ENCODE measurements at regions not wholly inside any gene's neighbourhood (a gene's known extent, or its start where the extent isn't known, plus 50 kb on each side); places are given as distances from the start of the nearest gene placed in this dataset.

DNA sequence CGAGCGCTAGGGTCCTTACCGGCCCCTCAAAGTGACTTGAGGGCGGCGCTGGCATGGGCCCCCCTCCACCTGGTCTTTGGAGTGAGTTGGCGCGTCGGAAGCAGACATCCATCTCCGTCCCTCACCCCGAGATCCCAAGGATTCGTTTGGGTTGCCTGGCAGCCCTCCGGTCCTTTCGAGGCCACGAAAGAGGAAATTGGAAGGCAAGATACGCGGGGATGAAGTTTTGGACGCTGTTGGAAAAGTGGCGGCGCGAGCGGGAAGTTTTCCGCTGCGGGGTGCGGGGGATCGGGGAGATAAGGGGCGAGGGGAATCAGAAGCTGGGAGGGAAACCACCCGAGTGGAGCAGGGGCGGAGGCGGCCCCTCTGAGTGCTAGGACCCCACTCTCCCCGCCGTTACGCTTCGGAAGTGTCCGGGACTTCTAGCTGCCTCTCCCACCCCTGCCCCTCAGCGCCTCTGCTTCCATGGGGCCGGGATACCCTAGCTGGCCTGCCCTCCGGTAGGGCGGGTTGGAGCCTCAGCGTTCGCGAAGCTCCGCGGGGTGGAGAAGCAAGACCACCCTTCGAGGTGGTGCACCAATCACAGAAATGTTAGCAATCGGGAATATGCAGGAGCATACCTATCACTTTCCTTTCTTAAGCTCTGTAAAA is 57.8 kb downstream of the FRMPD3 start:
- Histone ChIP-seq H3K27me3 (ENCODE audit: insufficient read depth, low read depth) (no peaks in the 10 kb centered on the region), H3K4me3 (IDR thresholded peaks at IDR 0.05; ENCODE audit: insufficient read depth, low read depth, low read length) (no peak overlapping the region)

GRCh38 chrX:107507744-107508117 is 58.3 kb downstream of the FRMPD3 start:
- Histone ChIP-seq H2AFZ (ENCODE audit: low read depth) (no peak overlapping the region), H3K36me3 (ENCODE audit: insufficient read depth) (no peaks in the 10 kb centered on the region), H3K9ac (no peak overlapping the region), H3K27ac (no peak overlapping the region), H3K4me2 (no peak overlapping the region), H4K20me1 (ENCODE audit: insufficient read depth) (no peaks in the 10 kb centered on the region), H3K79me2 (ENCODE audit: insufficient read depth, low read depth) (no peaks in the 10 kb centered on the region), H3K27me3 (ENCODE audit: insufficient read depth, low read depth) (no peaks in the 10 kb centered on the region), H3K4me3 (IDR thresholded peaks at IDR 0.05; ENCODE audit: insufficient read depth, low read depth, low read length) (no peak overlapping the region), H3K4me1 (ENCODE audit: low read depth, poor library complexity, severe bottlenecking) (no peaks in the 10 kb centered on the region)
- TF ChIP-seq, protein P1, sequence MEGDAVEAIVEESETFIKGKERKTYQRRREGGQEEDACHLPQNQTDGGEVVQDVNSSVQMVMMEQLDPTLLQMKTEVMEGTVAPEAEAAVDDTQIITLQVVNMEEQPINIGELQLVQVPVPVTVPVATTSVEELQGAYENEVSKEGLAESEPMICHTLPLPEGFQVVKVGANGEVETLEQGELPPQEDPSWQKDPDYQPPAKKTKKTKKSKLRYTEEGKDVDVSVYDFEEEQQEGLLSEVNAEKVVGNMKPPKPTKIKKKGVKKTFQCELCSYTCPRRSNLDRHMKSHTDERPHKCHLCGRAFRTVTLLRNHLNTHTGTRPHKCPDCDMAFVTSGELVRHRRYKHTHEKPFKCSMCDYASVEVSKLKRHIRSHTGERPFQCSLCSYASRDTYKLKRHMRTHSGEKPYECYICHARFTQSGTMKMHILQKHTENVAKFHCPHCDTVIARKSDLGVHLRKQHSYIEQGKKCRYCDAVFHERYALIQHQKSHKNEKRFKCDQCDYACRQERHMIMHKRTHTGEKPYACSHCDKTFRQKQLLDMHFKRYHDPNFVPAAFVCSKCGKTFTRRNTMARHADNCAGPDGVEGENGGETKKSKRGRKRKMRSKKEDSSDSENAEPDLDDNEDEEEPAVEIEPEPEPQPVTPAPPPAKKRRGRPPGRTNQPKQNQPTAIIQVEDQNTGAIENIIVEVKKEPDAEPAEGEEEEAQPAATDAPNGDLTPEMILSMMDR (conservative IDR thresholded peaks at IDR 0.05; ENCODE audit: low read depth, low read length), result no peak

More for the DNA sequence above, 57.8 kb downstream of the FRMPD3 start:
- Histone ChIP-seq H3K27ac (no peak overlapping the region), H3K79me2 (ENCODE audit: insufficient read depth, low read depth) (no peaks in the 10 kb centered on the region), H4K20me1 (ENCODE audit: insufficient read depth) (no peaks in the 10 kb centered on the region), H2AFZ (ENCODE audit: low read depth) (no peak overlapping the region), H3K4me2 (no peak overlapping the region), H3K9ac (no peak overlapping the region), H3K4me1 (ENCODE audit: low read depth, poor library complexity, severe bottlenecking) (no peaks in the 10 kb centered on the region), H3K36me3 (ENCODE audit: insufficient read depth) (no peaks in the 10 kb centered on the region)
- TF ChIP-seq, protein P1 (conservative IDR thresholded peaks at IDR 0.05; ENCODE audit: low read depth, low read length), result no peak

GRCh38 chrX:107508925-107509324 is 59.5 kb downstream of the FRMPD3 start:
- H4K20me1 ChIP-seq (ENCODE audit: insufficient read depth), result no peaks in the 10 kb centered on the region
- no peak overlapping the region for H3K4me2 ChIP-seq
- no peak overlapping the region for H3K4me3 ChIP-seq (IDR thresholded peaks at IDR 0.05; ENCODE audit: insufficient read depth, low read depth, low read length)
- TF ChIP-seq, protein P1 (conservative IDR thresholded peaks at IDR 0.05; ENCODE audit: low read depth, low read length), result no peak
- H3K4me1 ChIP-seq (ENCODE audit: low read depth, poor library complexity, severe bottlenecking), result no peaks in the 10 kb centered on the region
- no peaks in the 10 kb centered on the region for H3K36me3 ChIP-seq (ENCODE audit: insufficient read depth)
- no peak overlapping the region for H3K9ac ChIP-seq
- no peak overlapping the region for H2AFZ ChIP-seq (ENCODE audit: low read depth)
- no peak overlapping the region for H3K27ac ChIP-seq
- no peaks in the 10 kb centered on the region for H3K27me3 ChIP-seq (ENCODE audit: insufficient read depth, low read depth)
- H3K79me2 ChIP-seq (ENCODE audit: insufficient read depth, low read depth), result no peaks in the 10 kb centered on the region

DNA sequence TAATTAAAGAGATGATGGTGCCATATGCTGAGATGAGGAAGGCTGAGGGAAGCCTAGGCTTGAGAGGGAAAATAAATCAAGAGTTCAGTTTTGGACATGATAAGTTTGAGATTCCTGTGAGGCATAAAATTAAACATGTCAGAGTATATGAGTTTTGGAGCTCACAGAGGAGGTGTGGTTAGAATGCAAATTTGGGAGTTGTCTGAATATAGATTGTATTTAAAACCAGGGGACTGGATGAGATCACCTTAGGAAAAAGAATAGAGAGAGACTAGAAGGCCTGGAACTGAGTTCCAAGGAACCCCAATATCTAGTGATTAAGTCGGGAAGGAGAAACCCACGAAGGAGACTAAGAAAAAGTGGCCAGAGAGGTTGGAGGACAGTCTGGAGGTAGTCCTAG is 65.5 kb downstream of the FRMPD3 start:
- H3K9ac ChIP-seq, result no peak overlapping the region
- H2AFZ ChIP-seq (ENCODE audit: low read depth), result no peak overlapping the region
- H3K27ac ChIP-seq, result no peak overlapping the region
- no peak overlapping the region for H3K4me2 ChIP-seq
- no peaks in the 10 kb centered on the region for H4K20me1 ChIP-seq (ENCODE audit: insufficient read depth)
- no peak overlapping the region for H3K4me3 ChIP-seq (IDR thresholded peaks at IDR 0.05; ENCODE audit: insufficient read depth, low read depth, low read length)
- no peaks in the 10 kb centered on the region for H3K4me1 ChIP-seq (ENCODE audit: low read depth, poor library complexity, severe bottlenecking)
- no peaks in the 10 kb centered on the region for H3K79me2 ChIP-seq (ENCODE audit: insufficient read depth, low read depth)
- TF ChIP-seq, protein P1 (conservative IDR thresholded peaks at IDR 0.05; ENCODE audit: low read depth, low read length), result no peak
- H3K36me3 ChIP-seq (ENCODE audit: insufficient read depth), result no peaks in the 10 kb centered on the region
- no peaks in the 10 kb centered on the region for H3K27me3 ChIP-seq (ENCODE audit: insufficient read depth, low read depth)
